Lung (tissue), 11 donors: ENCODE measurements at regions not wholly inside any gene's neighbourhood (a gene's known extent, or its start where the extent isn't known, plus 50 kb on each side); places are given as distances from the start of the nearest gene placed in this dataset.
"Not testable (repeated sequence)": the region's sequence is repeated elsewhere in the genome, so short reads cannot be mapped to it uniquely, and the experiment has no call there.

Source experiments
- ATAC-seq: fragments of 200-7000 bp; cut with Tn5 transposase; one replicate; pipeline ENCODE4 v1.9.1; 2020; ENCODE audit warnings: moderate number of reproducible peaks; ENCODE audit not compliant: insufficient read depth, low FRiP score
- DNase-seq, 3 donors: peaks; one replicate each; pipeline ENCODE4 v3.0.0-alpha.2; 2013 to 2017
- H3K27ac ChIP-seq, 2 donors: one replicate each; pipeline ENCODE4 v1.5.1; 2013; ENCODE audit warnings: mild to moderate bottlenecking in 2 of 2, moderate library complexity in 2 of 2, control low read depth in 1 of 2, inconsistent platforms in 1 of 2, low read depth in 1 of 2, low read length in 1 of 2
- H3K27me3 ChIP-seq, 3 donors: one replicate each; pipeline ENCODE4 v1.5.1; 2013; ENCODE audit warnings: low read length in 2 of 3; ENCODE audit not compliant: control insufficient read depth in 3 of 3, insufficient read depth in 3 of 3
- H3K36me3 ChIP-seq, 4 donors: one replicate each; pipeline ENCODE4 v1.5.1; 2013; ENCODE audit warnings: low read length in 4 of 4, mild to moderate bottlenecking in 1 of 4, moderate library complexity in 1 of 4; ENCODE audit not compliant: control insufficient read depth in 4 of 4, insufficient read depth in 4 of 4
- H3K4me1 ChIP-seq, 5 donors: one replicate each; pipeline ENCODE4 v1.5.1; 2013; ENCODE audit warnings: low read length in 5 of 5, mild to moderate bottlenecking in 2 of 5, moderate library complexity in 1 of 5; ENCODE audit not compliant: control insufficient read depth in 5 of 5, insufficient read depth in 5 of 5
- H3K4me3 ChIP-seq: one replicate; pipeline ENCODE4 v1.5.1; 2013; ENCODE audit warnings: mild to moderate bottlenecking, control low read depth, moderate library complexity
- H3K9ac ChIP-seq, 2 donors: one replicate each; pipeline ENCODE4 v1.5.1; 2013; ENCODE audit warnings: low read length in 2 of 2, control low read depth in 1 of 2; ENCODE audit not compliant: insufficient read depth in 1 of 2
- H3K9me3 ChIP-seq, 4 donors: one replicate each; pipeline ENCODE4 v1.5.1; 2013; ENCODE audit warnings: low read length in 3 of 4, mild to moderate bottlenecking in 1 of 4, moderate library complexity in 1 of 4; ENCODE audit not compliant: control insufficient read depth in 4 of 4, insufficient read depth in 3 of 4
- CTCF ChIP-seq: IDR thresholded peaks from 2 replicates; pipeline ENCODE4 v1.5.1; 2012; ENCODE audit warnings: mild to moderate bottlenecking; ENCODE audit errors: control extremely low read depth, extremely low read depth
- WGBS, 2 donors: extraction: QIAGEN DNeasy Blood & Tissue Kit; methylation state at CpG; one replicate each; pipeline ENCODE4 v1.1.7; 2013; 5-methylcytosine and 5-hydroxymethylcytosine counted together
- donor health status: control.
- donor health status: control.
- donor health status: Bipolar disorder and iron deficiency.
- donor health status: healthy.
- donor health status: DM: yes; HTN: yes; CAD: no.

- H3K36me3 ChIP-seq = no peaks in the 10 kb centered on the region
- H3K9ac ChIP-seq = no peak overlapping the region
- no peak overlapping the region for H3K4me3 ChIP-seq
- no peaks in the 10 kb centered on the region for H3K4me1 ChIP-seq
- no peaks in the 10 kb centered on the region for H3K9me3 ChIP-seq
- DNase-seq (no peak), ATAC-seq (no peak)
- no peaks in the 10 kb centered on the region for H3K27me3 ChIP-seq
- no peak overlapping the region for H3K27ac ChIP-seq
- 94 to 96% methylated on average over 18 of the region's 18 CpGs for WGBS, 2 donors
- no peak for TF ChIP-seq CTCF
Measured at GRCh38 chr17:68152161-68152571, 95.7 kb upstream of the AMZ2 start.

DNA sequence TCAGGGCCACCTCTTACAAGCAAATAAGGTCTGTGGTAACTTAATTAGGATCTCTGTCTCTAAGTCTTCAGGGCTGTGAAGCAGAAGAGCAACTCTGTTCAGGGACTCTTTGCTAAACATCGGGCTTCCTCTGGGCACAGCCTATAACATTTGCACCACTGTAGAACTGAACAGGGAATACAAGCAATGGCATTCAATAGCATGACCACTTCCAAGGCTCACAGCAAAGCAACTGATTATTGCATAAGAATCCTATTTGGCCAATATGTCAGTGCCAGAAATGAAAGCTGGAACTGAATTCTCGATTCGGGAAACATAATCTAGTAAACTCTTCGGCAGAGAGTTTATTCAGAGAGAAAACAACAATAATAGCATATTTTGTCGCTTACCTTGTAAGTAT is 92.2 kb upstream of the AMZ2 start:
- Histone ChIP-seq H3K27me3 (no peaks in the 10 kb centered on the region), H3K4me3 (no peak overlapping the region), H3K9ac (no peak overlapping the region), H3K9me3 (no peaks in the 10 kb centered on the region), H3K36me3 (no peaks in the 10 kb centered on the region), H3K27ac (no peak overlapping the region), H3K4me1 (no peaks in the 10 kb centered on the region)
- no peak for TF ChIP-seq CTCF
- ATAC-seq (no peak), DNase-seq (no peak)
- 92 to 93% methylated on average over 5 of the region's 5 CpGs for WGBS, 2 donors

- peak overlapping the region in 1 of 2 donors; percentile 28 for H3K27ac ChIP-seq
- H3K27me3 ChIP-seq = no peaks in the 10 kb centered on the region
- DNase-seq = no peak
- H3K9ac ChIP-seq = no peak overlapping the region
- H3K36me3 ChIP-seq = peaks cover 0 to 1% (median 0%) of the 10 kb centered on the region in 4 donors
- TF ChIP-seq CTCF = no peak
- H3K9me3 ChIP-seq = no peaks in the 10 kb centered on the region
- 65 to 72% methylated on average over 12 of the region's 12 CpGs for WGBS, 2 donors
- H3K4me1 ChIP-seq = no peaks in the 10 kb centered on the region
- ATAC-seq = no peak
- H3K4me3 ChIP-seq = no peak overlapping the region
Measured at GRCh38 chr17:68161644-68162428, 86.0 kb upstream of the AMZ2 start.

DNA sequence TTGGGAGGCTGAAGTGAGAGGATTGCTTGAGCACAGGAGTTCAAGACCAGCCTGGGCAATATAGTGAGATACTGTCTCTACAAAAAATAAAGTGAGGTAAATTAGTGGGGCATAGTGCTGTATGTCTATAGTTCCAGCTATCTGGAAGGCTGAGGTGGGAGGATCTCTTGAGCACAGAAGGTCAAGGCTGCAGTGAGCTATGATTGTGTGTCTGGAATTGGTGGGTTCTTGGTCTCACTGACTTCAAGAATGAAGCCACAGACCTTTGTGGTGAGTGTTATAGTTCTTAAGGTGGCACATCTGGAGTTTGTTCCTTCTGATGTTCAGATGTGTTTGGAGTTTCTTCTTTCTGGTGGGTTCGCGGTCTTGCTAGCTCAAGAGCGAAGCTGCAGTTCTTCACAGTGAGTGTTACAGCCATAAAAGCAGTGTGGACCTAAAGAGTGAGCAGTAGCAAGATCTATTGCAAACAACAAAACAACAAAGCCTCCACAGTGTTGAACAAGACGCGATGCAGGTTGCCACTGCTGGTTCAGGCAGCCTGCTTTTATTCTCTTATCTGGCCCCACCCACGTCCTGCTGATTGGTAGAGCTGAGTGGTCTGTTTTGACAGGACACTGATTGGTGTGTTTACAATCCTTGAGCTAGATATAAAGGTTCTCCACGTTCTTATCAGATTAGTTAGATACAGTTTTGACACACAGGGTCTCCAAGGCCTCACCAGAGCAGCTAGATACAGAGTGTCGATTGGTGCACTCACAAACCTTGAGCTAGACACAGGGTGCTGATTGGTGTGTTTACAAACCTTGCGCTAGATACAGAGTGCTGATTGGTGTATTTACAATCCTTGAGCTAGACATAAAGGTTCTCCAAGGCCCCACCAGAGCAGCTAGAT is 79.3 kb upstream of the AMZ2 start:
- not testable (repeated sequence) for H3K4me1 ChIP-seq, H3K27ac ChIP-seq, H3K9ac ChIP-seq, ATAC-seq, DNase-seq, H3K4me3 ChIP-seq, H3K27me3 ChIP-seq, H3K36me3 ChIP-seq, H3K9me3 ChIP-seq
- 80 to 86% methylated on average over 9 of the region's 9 CpGs for WGBS, 2 donors

- not testable (repeated sequence) for H3K9ac ChIP-seq, H3K36me3 ChIP-seq, H3K4me3 ChIP-seq, H3K9me3 ChIP-seq, DNase-seq, H3K27ac ChIP-seq, H3K4me1 ChIP-seq, H3K27me3 ChIP-seq, ATAC-seq
- 89 to 92% methylated on average over 26 to 42 of the region's 42 CpGs for WGBS, 2 donors
Measured at GRCh38 chr17:68169165-68169821, 78.5 kb upstream of the AMZ2 start.
